ENCODE measurements at regions not wholly inside any gene's neighbourhood (a gene's known extent, or its start where the extent isn't known, plus 50 kb on each side); places are given as distances from the start of the nearest gene placed in this dataset.

GRCh38 chr1:242854466-242854865, 330.0 kb upstream of the PLD5 start:
- H3K4me1 ChIP-seq, result no peaks in the 10 kb centered on the region
- DNase-seq, result no peak
- intact Hi-C loops (cut with DNase I; ENCODE audit: low total_unique reads), result no loop called here
- no peaks in the 10 kb centered on the region for H3K27me3 ChIP-seq
- H3K4me3 ChIP-seq, result no peak overlapping the region
- no peaks in the 10 kb centered on the region for H3K36me3 ChIP-seq
- H3K9me3 ChIP-seq, result no peaks in the 10 kb centered on the region
- TF ChIP-seq CTCF (IDR thresholded peaks at IDR 0.05), result no peak
- no peak for TF ChIP-seq POLR2A (IDR thresholded peaks at IDR 0.05)
- H3K27ac ChIP-seq, result no peak overlapping the region

GRCh38 chr1:242847390-242847993, 323.0 kb upstream of the PLD5 start:
- no peaks in the 10 kb centered on the region for H3K36me3 ChIP-seq
- no peaks in the 10 kb centered on the region for H3K27me3 ChIP-seq
- no peak for TF ChIP-seq POLR2A (IDR thresholded peaks at IDR 0.05)
- no peak for TF ChIP-seq CTCF (IDR thresholded peaks at IDR 0.05)
- H3K27ac ChIP-seq, result no peak overlapping the region
- DNase-seq, result no peak
- H3K4me1 ChIP-seq, result no peaks in the 10 kb centered on the region
- intact Hi-C loops (cut with DNase I; ENCODE audit: low total_unique reads), result no loop called here
- no peaks in the 10 kb centered on the region for H3K9me3 ChIP-seq
- H3K4me3 ChIP-seq, result no peak overlapping the region

GRCh38 chr1:242842094-242842493, 317.6 kb upstream of the PLD5 start:
- H3K27ac ChIP-seq, result no peak overlapping the region
- no peaks in the 10 kb centered on the region for H3K36me3 ChIP-seq
- H3K27me3 ChIP-seq, result no peaks in the 10 kb centered on the region
- no peaks in the 10 kb centered on the region for H3K4me1 ChIP-seq
- DNase-seq, result no peak
- intact Hi-C loops (cut with DNase I; ENCODE audit: low total_unique reads), result no loop called here
- no peak overlapping the region for H3K4me3 ChIP-seq
- H3K9me3 ChIP-seq, result no peaks in the 10 kb centered on the region
- TF ChIP-seq CTCF (IDR thresholded peaks at IDR 0.05) (no peak), POLR2A (IDR thresholded peaks at IDR 0.05) (no peak)

- Histone ChIP-seq H3K9me3 (no peaks in the 10 kb centered on the region), H3K27me3 (no peaks in the 10 kb centered on the region), H3K4me3 (no peak overlapping the region), H3K4me1 (no peaks in the 10 kb centered on the region), H3K27ac (no peak overlapping the region), H3K36me3 (no peaks in the 10 kb centered on the region)
- no peak for DNase-seq
- TF ChIP-seq CTCF (IDR thresholded peaks at IDR 0.05) (no peak), POLR2A (IDR thresholded peaks at IDR 0.05) (no peak)
- intact Hi-C loops (cut with DNase I; ENCODE audit: low total_unique reads), result no loop called here
Observed at GRCh38 chr1:242839101-242839500, 314.6 kb upstream of the PLD5 start.

- no peak for DNase-seq
- no peaks in the 10 kb centered on the region for H3K27me3 ChIP-seq
- H3K4me1 ChIP-seq, result no peaks in the 10 kb centered on the region
- intact Hi-C loops (cut with DNase I; ENCODE audit: low total_unique reads), result no loop called here
- H3K4me3 ChIP-seq, result no peak overlapping the region
- TF ChIP-seq POLR2A (IDR thresholded peaks at IDR 0.05) (no peak), CTCF (IDR thresholded peaks at IDR 0.05) (no peak)
- no peaks in the 10 kb centered on the region for H3K36me3 ChIP-seq
- no peak overlapping the region for H3K27ac ChIP-seq
- H3K9me3 ChIP-seq, result no peaks in the 10 kb centered on the region
Observed at GRCh38 chr1:242836423-242836822, 311.9 kb upstream of the PLD5 start.
